Lower lobe of right lung (tissue), 2 donors: ENCODE measurements at regions not wholly inside any gene's neighbourhood (a gene's known extent, or its start where the extent isn't known, plus 50 kb on each side); places are given as distances from the start of the nearest gene placed in this dataset.

Experiments used
- ATAC-seq, 2 donors: fragments of 200-7000 bp; cut with Tn5 transposase; one replicate each; pipeline ENCODE4 v1.9.1; 2020 to 2022; ENCODE audit warnings: mild to moderate bottlenecking in 2 of 2, moderate library complexity in 2 of 2
- DNase-seq: peaks from one replicate; pipeline ENCODE4 v3.0.0-alpha.2; 2020
- H3K27ac ChIP-seq: fragments of 200-600 bp; one replicate; pipeline ENCODE4 v1.8.0; 2022
- H3K27me3 ChIP-seq: fragments of 200-600 bp; one replicate; pipeline ENCODE4 v1.8.0; 2022; ENCODE audit warnings: low read depth
- H3K36me3 ChIP-seq: fragments of 200-600 bp; one replicate; pipeline ENCODE4 v1.8.0; 2022; ENCODE audit warnings: mild to moderate bottlenecking
- H3K4me1 ChIP-seq: fragments of 200-600 bp; one replicate; pipeline ENCODE4 v1.8.0; 2022
- H3K4me3 ChIP-seq: fragments of 200-600 bp; one replicate; pipeline ENCODE4 v1.8.0; 2022; ENCODE audit warnings: mild to moderate bottlenecking
- H3K9me3 ChIP-seq: fragments of 200-600 bp; one replicate; pipeline ENCODE4 v1.8.0; 2022
- intact Hi-C: fragments of 100-400 bp; cut with DNase I; formaldehyde crosslinking; loops from one replicate; pipeline ENCODE4 v1.11.0; 2022
- TF ChIP-seq, protein P1 (sequence below): fragments of 200-600 bp; IDR thresholded peaks from one replicate; pipeline ENCODE4 v1.8.0; 2022; ENCODE audit warnings: antibody characterized with exemption, mild to moderate bottlenecking
- donor health status: DM: no; HTN: yes; CAD: no; lungs with severe emphysema.

DNA sequence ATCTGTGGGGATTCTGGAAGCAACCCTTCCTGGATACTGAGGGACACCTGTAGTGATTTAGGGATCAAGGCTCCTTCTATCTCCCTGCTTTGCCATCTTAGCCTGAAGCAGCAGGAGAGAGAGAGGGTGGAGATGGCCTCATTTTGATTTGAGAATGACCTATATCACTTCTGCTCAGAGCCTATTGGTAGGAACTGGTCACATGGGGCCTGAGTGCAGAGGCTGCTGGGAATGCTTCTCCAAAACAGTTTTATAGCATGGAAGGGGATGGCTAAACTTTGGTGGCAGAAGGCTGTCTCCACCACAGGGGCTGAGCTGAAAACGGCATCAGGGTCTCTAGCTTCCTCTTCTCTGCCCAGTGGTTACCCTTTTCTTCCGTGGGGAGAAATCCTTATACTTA is 105.8 kb downstream of the TBX19 start:
- intact Hi-C loops: no loop called here
- H3K36me3 ChIP-seq: no peaks in the 10 kb centered on the region
- TF ChIP-seq, protein P1, sequence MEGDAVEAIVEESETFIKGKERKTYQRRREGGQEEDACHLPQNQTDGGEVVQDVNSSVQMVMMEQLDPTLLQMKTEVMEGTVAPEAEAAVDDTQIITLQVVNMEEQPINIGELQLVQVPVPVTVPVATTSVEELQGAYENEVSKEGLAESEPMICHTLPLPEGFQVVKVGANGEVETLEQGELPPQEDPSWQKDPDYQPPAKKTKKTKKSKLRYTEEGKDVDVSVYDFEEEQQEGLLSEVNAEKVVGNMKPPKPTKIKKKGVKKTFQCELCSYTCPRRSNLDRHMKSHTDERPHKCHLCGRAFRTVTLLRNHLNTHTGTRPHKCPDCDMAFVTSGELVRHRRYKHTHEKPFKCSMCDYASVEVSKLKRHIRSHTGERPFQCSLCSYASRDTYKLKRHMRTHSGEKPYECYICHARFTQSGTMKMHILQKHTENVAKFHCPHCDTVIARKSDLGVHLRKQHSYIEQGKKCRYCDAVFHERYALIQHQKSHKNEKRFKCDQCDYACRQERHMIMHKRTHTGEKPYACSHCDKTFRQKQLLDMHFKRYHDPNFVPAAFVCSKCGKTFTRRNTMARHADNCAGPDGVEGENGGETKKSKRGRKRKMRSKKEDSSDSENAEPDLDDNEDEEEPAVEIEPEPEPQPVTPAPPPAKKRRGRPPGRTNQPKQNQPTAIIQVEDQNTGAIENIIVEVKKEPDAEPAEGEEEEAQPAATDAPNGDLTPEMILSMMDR: no peak
- DNase-seq (no peak), ATAC-seq (no peak)
- peaks cover 6% of the 10 kb centered on the region for H3K27me3 ChIP-seq
- H3K27ac ChIP-seq: no peak overlapping the region
- H3K4me3 ChIP-seq: no peak overlapping the region
- H3K9me3 ChIP-seq: no peaks in the 10 kb centered on the region
- H3K4me1 ChIP-seq: no peaks in the 10 kb centered on the region

DNA sequence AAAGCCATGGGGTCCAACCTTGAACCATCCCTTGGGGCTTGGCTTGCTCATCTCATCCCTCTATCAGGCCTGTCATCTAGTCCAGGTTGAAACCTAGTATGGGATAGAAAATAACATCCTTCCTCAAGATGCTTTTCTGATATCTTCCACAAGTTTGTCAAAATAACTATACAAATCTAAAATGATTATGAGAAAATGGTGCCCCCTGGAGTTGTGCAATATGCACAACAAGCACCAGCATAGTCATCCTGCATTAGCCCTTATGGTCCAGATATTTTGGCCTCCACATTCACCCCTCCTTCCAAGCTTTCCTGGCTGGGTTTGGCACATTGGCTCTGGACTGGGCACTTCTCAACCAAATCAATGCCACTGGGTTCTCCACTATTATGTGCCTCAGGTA is 101.2 kb downstream of the TBX19 start:
- DNase-seq (no peak), ATAC-seq (no peak)
- intact Hi-C loops: no loop called here
- peaks cover 2% of the 10 kb centered on the region for H3K27me3 ChIP-seq
- no peaks in the 10 kb centered on the region for H3K4me1 ChIP-seq
- no peak overlapping the region for H3K27ac ChIP-seq
- TF ChIP-seq, protein P1: no peak
- H3K4me3 ChIP-seq: no peak overlapping the region
- no peaks in the 10 kb centered on the region for H3K9me3 ChIP-seq
- no peaks in the 10 kb centered on the region for H3K36me3 ChIP-seq

DNA sequence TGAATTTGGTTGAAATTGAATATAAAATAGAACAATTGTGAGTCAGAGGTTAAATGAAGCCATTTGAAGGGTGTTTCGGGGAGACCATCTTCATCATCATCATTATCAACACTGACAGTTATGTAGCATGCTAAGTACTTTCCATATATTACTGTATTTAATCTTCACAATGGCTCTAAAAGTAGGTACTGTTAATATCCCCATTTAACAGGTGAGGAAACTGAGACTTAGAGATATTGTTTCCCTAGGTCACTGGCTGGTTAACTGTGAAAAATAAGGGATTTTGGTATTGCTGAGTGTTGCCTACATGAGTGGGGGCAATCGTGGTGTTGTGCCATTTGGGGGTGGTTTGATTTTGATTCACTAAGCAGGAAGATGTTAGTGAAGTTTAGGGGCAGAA is 100.3 kb downstream of the TBX19 start:
- Histone ChIP-seq H3K9me3 (no peaks in the 10 kb centered on the region), H3K27ac (no peak overlapping the region), H3K4me3 (no peak overlapping the region), H3K4me1 (no peaks in the 10 kb centered on the region), H3K27me3 (no peaks in the 10 kb centered on the region), H3K36me3 (no peaks in the 10 kb centered on the region)
- TF ChIP-seq, protein P1: no peak
- intact Hi-C loops: no loop called here
- DNase-seq (no peak), ATAC-seq (no peak)

DNA sequence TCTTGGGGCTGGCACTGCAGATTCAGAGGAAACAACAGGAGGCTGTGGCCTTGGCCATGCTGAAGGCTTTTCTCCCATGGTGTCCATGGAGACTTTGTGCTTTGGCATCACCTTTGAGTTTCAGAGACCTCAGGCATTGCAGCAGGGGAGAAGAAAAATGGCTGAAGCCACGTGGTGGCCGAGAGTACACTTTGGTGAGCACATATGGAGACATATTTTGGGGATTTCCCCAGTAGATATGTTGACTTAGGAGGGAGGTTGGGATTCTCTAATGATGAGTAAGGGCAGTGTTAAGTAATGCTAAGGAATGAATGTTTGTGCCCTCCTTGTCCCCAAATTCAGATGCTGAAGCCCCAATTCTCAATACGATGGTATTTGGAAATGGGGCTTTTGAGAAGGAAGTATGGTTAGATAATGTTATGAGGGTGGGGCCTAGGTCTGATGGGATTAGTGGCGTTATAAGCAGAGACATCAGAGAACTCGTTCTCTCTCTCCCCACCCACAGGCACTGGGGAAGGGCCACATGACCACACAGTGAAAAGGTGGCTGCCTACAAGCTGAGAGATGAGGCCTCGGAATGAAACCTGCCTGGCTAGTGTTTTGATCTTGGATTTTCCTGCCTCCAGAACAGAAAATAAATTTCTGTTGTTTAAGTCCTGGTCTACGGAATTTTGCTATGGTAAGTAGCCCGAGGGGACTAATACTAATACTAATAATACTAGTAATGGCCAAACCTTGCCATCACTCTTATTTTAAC is 98.6 kb downstream of the TBX19 start:
- Histone ChIP-seq H3K27me3 (no peaks in the 10 kb centered on the region), H3K4me3 (no peak overlapping the region), H3K9me3 (no peaks in the 10 kb centered on the region), H3K4me1 (no peaks in the 10 kb centered on the region), H3K27ac (no peak overlapping the region), H3K36me3 (no peaks in the 10 kb centered on the region)
- TF ChIP-seq, protein P1: no peak
- intact Hi-C loops: no loop called here
- DNase-seq: no peak
- no peak for ATAC-seq

DNA sequence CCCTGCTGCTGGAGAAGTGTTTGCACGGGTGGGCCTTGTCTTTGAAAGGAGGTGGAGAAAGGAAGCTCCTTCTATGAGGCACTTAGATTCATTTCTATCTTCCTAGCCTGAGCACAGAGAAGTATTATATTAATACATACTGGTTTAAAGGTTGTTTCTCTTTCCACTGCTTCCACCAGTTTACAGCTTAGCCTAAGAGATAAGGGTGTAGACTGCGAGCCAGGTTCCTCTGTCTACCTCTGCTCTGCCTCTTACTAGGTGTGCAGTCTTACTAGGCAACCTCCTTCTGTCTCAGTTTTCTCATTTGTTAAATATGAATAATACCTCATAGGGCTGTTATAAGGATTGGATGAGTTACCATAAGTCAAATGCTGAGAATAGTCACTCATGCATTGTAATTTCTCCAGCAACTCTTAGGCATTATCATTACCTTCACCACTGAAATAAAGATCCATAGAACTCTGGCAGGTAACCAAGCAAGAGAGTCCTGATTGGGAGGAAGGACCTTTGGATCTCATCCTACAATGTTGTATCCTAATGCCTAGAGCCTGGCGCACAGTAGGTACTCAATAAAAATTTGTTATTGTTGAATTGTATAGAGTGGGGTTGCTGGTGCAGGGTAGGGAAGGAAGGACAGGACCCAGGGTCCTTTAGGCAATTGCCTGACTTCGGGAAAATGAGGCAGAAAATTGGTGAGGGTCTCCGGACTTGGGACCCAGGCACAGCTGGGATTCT is 95.1 kb downstream of the TBX19 start:
- intact Hi-C loops: no loop called here
- no peaks in the 10 kb centered on the region for H3K9me3 ChIP-seq
- TF ChIP-seq, protein P1: no peak

More for the DNA sequence above, 95.1 kb downstream of the TBX19 start:
- ATAC-seq (no peak), DNase-seq (no peak)
- Histone ChIP-seq H3K4me1 (no peaks in the 10 kb centered on the region), H3K27ac (no peak overlapping the region), H3K27me3 (no peaks in the 10 kb centered on the region), H3K36me3 (no peaks in the 10 kb centered on the region), H3K4me3 (no peak overlapping the region)
